Neural cell (in vitro differentiated cells): ENCODE measurements at regions not wholly inside any gene's neighbourhood (a gene's known extent, or its start where the extent isn't known, plus 50 kb on each side); places are given as distances from the start of the nearest gene placed in this dataset.

Experiments
- H2AFZ ChIP-seq: fragments of 200-600, 300-800 bp; sonication (generic), shearing (Covaris generic); 2 replicates; pipeline ENCODE4 v1.6.0; 2014; ENCODE audit warnings: low read depth, mild to moderate bottlenecking, antibody characterized with exemption, low read length, moderate library complexity
- H3F3A ChIP-seq: fragments of 200-600 bp; shearing (Covaris generic); 2 replicates; pipeline ENCODE4 v1.6.1; 2016; ENCODE audit warnings: mild to moderate bottlenecking, moderate library complexity, mixed read lengths, antibody characterized with exemption, low read length; ENCODE audit not compliant: insufficient read depth, poor library complexity, severe bottlenecking
- H3K27ac ChIP-seq: fragments of 200-600, 300-800 bp; sonication (generic), shearing (Covaris generic); 2 replicates; pipeline ENCODE4 v1.5.1; 2014; ENCODE audit warnings: mild to moderate bottlenecking, low read length, moderate library complexity
- H3K27me3 ChIP-seq: fragments of 300-800, 200-600 bp; sonication (generic), shearing (Covaris generic); 2 replicates; pipeline ENCODE4 v1.6.0; 2014; ENCODE audit warnings: mild to moderate bottlenecking, low read depth, low read length, moderate library complexity; ENCODE audit not compliant: insufficient read depth
- H3K36me3 ChIP-seq: fragments of 300-800, 200-600 bp; sonication (generic), shearing (Covaris generic); 2 replicates; pipeline ENCODE4 v1.5.1; 2014; ENCODE audit warnings: mild to moderate bottlenecking, antibody characterized with exemption, low read length, moderate library complexity; ENCODE audit not compliant: insufficient read depth
- H3K4me2 ChIP-seq: fragments of 300-800, 200-600 bp; sonication (generic), shearing (Covaris generic); 2 replicates; pipeline ENCODE4 v1.6.0; 2014; ENCODE audit warnings: mild to moderate bottlenecking, low read length
- H3K4me3 ChIP-seq: fragments of 300-800, 200-600 bp; sonication (generic), shearing (Covaris generic); 2 replicates; pipeline ENCODE4 v1.5.1; 2014; ENCODE audit warnings: mild to moderate bottlenecking, low read length, moderate library complexity
- H3K79me2 ChIP-seq: fragments of 200-600 bp; shearing (Covaris generic); replicated peaks from 2 replicates; pipeline ENCODE4 v1.6.0; 2014; ENCODE audit warnings: mild to moderate bottlenecking, low read length, moderate library complexity; ENCODE audit not compliant: insufficient read depth
- H3K9ac ChIP-seq: fragments of 300-800, 200-600 bp; sonication (generic), shearing (Covaris generic); 2 replicates; pipeline ENCODE4 v1.6.1; 2016; ENCODE audit warnings: mild to moderate bottlenecking, low read length, mixed read lengths
- H3K9me2 ChIP-seq: fragments of 200-600 bp; shearing (Covaris generic); 2 replicates; pipeline ENCODE4 v1.6.1; 2016; ENCODE audit warnings: mild to moderate bottlenecking, low read length, mixed read lengths; ENCODE audit not compliant: insufficient read depth
- H3K9me3 ChIP-seq: fragments of 200-600, 300-800 bp; sonication (generic), shearing (Covaris generic); 2 replicates; pipeline ENCODE4 v1.6.1; 2016; ENCODE audit warnings: mild to moderate bottlenecking, mixed run types, low read length, moderate library complexity, mixed read lengths
- H4K20me1 ChIP-seq: fragments of 200-600 bp; shearing (Covaris generic); 2 replicates; pipeline ENCODE4 v1.6.1; 2016; ENCODE audit warnings: mild to moderate bottlenecking, mixed run types; ENCODE audit not compliant: insufficient read depth
- EP300 ChIP-seq: fragments of 450-650 bp; conservative IDR thresholded peaks from 2 replicates; pipeline ENCODE4 v1.6.1; 2014; ENCODE audit warnings: antibody characterized with exemption, mild to moderate bottlenecking, moderate library complexity; ENCODE audit not compliant: poor library complexity, severe bottlenecking
- EZH2 ChIP-seq: fragments of 200-600, 300-800 bp; shearing (Covaris generic), sonication (generic); IDR thresholded peaks from 2 replicates; pipeline ENCODE4 v1.6.1; 2014; ENCODE audit warnings: antibody characterized with exemption, low read length, borderline replicate concordance, mild to moderate bottlenecking; ENCODE audit not compliant: insufficient read depth, poor library complexity, severe bottlenecking
- MXI1 ChIP-seq: fragments of 450-650 bp; conservative IDR thresholded peaks from 2 replicates; pipeline ENCODE4 v1.6.1; 2014; ENCODE audit warnings: antibody characterized with exemption, mild to moderate bottlenecking; ENCODE audit not compliant: poor library complexity, severe bottlenecking
- POLR2AphosphoS5 ChIP-seq: IDR thresholded peaks from 2 replicates; pipeline ENCODE4 v1.6.1; 2012
- RAD21 ChIP-seq: fragments of 450-650 bp; conservative IDR thresholded peaks from 2 replicates; pipeline ENCODE4 v1.6.1; 2014; ENCODE audit warnings: antibody characterized with exemption, mild to moderate bottlenecking, moderate library complexity
- SMC3 ChIP-seq: fragments of 450-650 bp; conservative IDR thresholded peaks from 2 replicates; pipeline ENCODE4 v1.6.1; 2014; ENCODE audit warnings: antibody characterized with exemption, mild to moderate bottlenecking, moderate library complexity; ENCODE audit not compliant: poor library complexity
- TAF1 ChIP-seq: IDR thresholded peaks from 2 replicates; pipeline ENCODE4 v1.6.1; 2012; ENCODE audit warnings: low read depth
- TF ChIP-seq, protein P1 (sequence below): fragments of 450-650 bp; IDR thresholded peaks from 2 replicates; pipeline ENCODE4 v1.5.1; 2014; ENCODE audit warnings: antibody characterized with exemption, mild to moderate bottlenecking, moderate library complexity; ENCODE audit not compliant: poor library complexity, severe bottlenecking
- TF ChIP-seq, protein P2 (sequence below): IDR thresholded peaks from 2 replicates; pipeline ENCODE4 v1.6.1; 2012; ENCODE audit warnings: borderline replicate concordance

DNA sequence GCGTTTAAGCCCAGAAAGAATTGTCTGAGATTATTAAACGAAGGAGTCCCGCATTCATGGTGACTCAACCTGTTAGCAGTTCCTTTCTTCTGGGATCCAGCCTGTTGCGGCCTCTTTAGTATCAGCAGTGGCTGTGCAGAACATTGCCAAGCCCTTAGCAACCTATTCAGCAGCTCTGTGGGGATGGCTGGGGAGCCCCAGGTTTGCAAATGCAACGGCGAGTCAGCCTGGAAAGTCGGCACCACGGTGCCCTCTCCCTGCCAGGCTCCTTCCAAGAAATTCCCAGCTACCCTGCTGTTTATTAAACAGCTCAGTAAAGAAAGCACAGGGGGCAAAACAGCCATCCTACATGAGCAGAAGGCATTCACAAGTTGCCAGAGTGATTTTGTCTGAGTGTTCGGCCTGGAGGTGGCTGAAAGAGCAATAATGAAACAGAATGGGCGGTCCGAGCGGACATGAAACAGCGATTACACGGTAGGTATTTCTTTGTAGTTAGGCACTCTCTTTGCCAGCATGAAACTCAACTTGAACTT is 198.3 kb downstream of the BAMBI start:
- H3K4me3 ChIP-seq: no peak overlapping the region
- H3K4me2 ChIP-seq: no peak overlapping the region
- no peaks in the 10 kb centered on the region for H3K79me2 ChIP-seq
- no peaks in the 10 kb centered on the region for H4K20me1 ChIP-seq
- H3F3A ChIP-seq: no peaks in the 10 kb centered on the region
- no peaks in the 10 kb centered on the region for H3K9me2 ChIP-seq
- no peaks in the 10 kb centered on the region for H3K36me3 ChIP-seq
- no peak overlapping the region for H3K27ac ChIP-seq
- H3K27me3 ChIP-seq: no peaks in the 10 kb centered on the region
- no peak overlapping the region for H3K9ac ChIP-seq
- H3K9me3 ChIP-seq: no peaks in the 10 kb centered on the region
- TF ChIP-seq EP300: no peak
- no peak for TF ChIP-seq TAF1
- TF ChIP-seq RAD21: no peak
- TF ChIP-seq MXI1: no peak
- no peak for TF ChIP-seq SMC3
- TF ChIP-seq, protein P1, sequence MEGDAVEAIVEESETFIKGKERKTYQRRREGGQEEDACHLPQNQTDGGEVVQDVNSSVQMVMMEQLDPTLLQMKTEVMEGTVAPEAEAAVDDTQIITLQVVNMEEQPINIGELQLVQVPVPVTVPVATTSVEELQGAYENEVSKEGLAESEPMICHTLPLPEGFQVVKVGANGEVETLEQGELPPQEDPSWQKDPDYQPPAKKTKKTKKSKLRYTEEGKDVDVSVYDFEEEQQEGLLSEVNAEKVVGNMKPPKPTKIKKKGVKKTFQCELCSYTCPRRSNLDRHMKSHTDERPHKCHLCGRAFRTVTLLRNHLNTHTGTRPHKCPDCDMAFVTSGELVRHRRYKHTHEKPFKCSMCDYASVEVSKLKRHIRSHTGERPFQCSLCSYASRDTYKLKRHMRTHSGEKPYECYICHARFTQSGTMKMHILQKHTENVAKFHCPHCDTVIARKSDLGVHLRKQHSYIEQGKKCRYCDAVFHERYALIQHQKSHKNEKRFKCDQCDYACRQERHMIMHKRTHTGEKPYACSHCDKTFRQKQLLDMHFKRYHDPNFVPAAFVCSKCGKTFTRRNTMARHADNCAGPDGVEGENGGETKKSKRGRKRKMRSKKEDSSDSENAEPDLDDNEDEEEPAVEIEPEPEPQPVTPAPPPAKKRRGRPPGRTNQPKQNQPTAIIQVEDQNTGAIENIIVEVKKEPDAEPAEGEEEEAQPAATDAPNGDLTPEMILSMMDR: no peak
- TF ChIP-seq, protein P2, sequence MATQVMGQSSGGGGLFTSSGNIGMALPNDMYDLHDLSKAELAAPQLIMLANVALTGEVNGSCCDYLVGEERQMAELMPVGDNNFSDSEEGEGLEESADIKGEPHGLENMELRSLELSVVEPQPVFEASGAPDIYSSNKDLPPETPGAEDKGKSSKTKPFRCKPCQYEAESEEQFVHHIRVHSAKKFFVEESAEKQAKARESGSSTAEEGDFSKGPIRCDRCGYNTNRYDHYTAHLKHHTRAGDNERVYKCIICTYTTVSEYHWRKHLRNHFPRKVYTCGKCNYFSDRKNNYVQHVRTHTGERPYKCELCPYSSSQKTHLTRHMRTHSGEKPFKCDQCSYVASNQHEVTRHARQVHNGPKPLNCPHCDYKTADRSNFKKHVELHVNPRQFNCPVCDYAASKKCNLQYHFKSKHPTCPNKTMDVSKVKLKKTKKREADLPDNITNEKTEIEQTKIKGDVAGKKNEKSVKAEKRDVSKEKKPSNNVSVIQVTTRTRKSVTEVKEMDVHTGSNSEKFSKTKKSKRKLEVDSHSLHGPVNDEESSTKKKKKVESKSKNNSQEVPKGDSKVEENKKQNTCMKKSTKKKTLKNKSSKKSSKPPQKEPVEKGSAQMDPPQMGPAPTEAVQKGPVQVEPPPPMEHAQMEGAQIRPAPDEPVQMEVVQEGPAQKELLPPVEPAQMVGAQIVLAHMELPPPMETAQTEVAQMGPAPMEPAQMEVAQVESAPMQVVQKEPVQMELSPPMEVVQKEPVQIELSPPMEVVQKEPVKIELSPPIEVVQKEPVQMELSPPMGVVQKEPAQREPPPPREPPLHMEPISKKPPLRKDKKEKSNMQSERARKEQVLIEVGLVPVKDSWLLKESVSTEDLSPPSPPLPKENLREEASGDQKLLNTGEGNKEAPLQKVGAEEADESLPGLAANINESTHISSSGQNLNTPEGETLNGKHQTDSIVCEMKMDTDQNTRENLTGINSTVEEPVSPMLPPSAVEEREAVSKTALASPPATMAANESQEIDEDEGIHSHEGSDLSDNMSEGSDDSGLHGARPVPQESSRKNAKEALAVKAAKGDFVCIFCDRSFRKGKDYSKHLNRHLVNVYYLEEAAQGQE: no peak
- no peak for TF ChIP-seq POLR2AphosphoS5
- no peak for TF ChIP-seq EZH2
- no peak overlapping the region for H2AFZ ChIP-seq

DNA sequence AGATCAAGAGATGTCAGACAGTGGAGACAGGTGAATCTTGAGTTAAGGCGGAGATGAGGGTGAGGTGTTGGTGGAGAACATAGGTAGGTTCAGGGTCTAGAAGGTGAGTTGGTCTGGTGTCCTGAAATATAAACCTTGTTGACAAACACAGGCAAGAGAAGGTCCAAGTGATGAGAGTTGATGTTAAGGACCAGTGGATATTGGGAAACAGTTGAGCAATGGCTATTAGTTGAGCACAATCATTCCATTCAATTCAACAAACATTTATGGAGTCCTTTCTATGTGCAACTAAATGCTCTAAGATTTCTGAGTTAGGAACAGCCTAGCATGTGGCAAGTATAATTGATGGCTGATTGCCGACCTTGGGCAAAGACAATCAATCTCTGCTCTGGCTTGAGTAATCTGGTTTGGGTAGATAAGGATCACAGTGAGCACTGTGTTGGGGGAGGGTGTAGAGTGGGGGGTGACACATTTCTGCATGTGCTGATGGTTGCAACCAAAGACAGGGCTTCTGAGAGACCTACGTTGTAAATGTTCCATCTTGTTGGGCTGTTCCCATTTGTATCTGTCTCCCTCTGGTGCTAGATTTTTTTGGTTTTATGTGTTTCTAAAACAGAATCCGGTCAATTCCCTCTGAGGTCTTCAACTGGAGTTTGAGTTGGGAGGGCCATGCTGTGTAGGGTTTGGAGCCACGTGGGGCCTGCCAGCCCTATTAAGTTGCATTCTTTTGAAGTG is 201.1 kb downstream of the BAMBI start:
- no peaks in the 10 kb centered on the region for H3K79me2 ChIP-seq
- H3K36me3 ChIP-seq: no peaks in the 10 kb centered on the region
- TF ChIP-seq SMC3 (no peak), RAD21 (no peak), TAF1 (no peak), POLR2AphosphoS5 (no peak), EZH2 (no peak), MXI1 (no peak), EP300 (no peak)
- TF ChIP-seq, protein P1: no peak
- TF ChIP-seq, protein P2: no peak
- H4K20me1 ChIP-seq: no peaks in the 10 kb centered on the region
- H3K27ac ChIP-seq: no peak overlapping the region
- H3K4me2 ChIP-seq: no peak overlapping the region
- no peak overlapping the region for H3K9ac ChIP-seq
- H3K4me3 ChIP-seq: no peak overlapping the region
- no peaks in the 10 kb centered on the region for H3K9me2 ChIP-seq
- H3F3A ChIP-seq: no peaks in the 10 kb centered on the region
- no peaks in the 10 kb centered on the region for H3K9me3 ChIP-seq
- H3K27me3 ChIP-seq: no peaks in the 10 kb centered on the region
- H2AFZ ChIP-seq: no peak overlapping the region
